ENCODE measurements at regions not wholly inside any gene's neighbourhood (a gene's known extent, or its start where the extent isn't known, plus 50 kb on each side); places are given as distances from the start of the nearest gene placed in this dataset.

DNA sequence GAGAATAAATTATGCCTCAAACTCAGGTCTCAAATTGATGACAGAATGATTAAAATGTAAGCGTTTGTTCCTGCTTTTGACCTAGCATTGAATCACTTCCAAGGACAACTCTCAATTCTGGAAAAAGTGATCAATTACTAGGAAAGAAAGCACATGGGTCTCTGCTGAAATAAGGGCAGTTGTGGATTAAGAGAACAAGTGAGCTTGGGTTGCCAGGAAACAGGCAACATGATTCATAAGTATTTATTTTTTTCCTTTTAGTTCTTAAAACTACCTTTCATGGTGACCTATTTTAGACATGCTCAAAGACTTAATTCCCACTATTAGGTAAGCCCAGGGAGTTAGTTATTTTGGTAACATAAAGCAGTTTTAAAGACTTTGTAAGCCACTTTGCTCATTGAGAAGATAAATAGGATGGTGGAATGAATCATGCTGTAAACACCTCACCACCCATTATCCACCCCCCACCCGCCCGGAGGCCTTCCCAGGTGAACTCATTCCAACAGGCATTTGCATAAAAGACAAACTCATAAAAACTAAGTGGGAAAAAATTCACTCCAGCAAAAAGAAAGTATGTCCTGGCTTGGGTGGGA is 728.3 kb downstream of the SORCS1 start:
- Mint-ChIP-seq H3K27me3 (ENCODE audit: low read depth) (no peaks in the 10 kb centered on the region), H3K4me1 (no peaks in the 10 kb centered on the region), H3K9me3 (peaks cover 13% of the 10 kb centered on the region), H3K36me3 (no peaks in the 10 kb centered on the region), H3K27ac (no peak overlapping the region), H3K4me3 (no peak overlapping the region)
- ATAC-seq (no peak), DNase-seq (ENCODE audit: low spot score) (no peak)
- TF ChIP-seq STAT6 (CRISPR knock-in tag; conservative IDR thresholded peaks at IDR 0.05; ENCODE audit: low read depth) (no peak), ZNF138 (CRISPR knock-in tag; conservative IDR thresholded peaks at IDR 0.05) (no peak), ZNF263 (CRISPR knock-in tag; IDR thresholded peaks at IDR 0.05; ENCODE audit: low read depth) (no peak), ZNF416 (CRISPR knock-in tag; IDR thresholded peaks at IDR 0.05) (no peak), ZNF396 (CRISPR knock-in tag; IDR thresholded peaks at IDR 0.05; ENCODE audit: borderline replicate concordance) (no peak)
- TF ChIP-seq, protein P1, sequence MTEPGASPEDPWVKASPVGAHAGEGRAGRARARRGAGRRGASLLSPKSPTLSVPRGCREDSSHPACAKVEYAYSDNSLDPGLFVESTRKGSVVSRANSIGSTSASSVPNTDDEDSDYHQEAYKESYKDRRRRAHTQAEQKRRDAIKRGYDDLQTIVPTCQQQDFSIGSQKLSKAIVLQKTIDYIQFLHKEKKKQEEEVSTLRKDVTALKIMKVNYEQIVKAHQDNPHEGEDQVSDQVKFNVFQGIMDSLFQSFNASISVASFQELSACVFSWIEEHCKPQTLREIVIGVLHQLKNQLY (CRISPR knock-in tag; IDR thresholded peaks at IDR 0.05): no peak
- TF ChIP-seq, protein P2, sequence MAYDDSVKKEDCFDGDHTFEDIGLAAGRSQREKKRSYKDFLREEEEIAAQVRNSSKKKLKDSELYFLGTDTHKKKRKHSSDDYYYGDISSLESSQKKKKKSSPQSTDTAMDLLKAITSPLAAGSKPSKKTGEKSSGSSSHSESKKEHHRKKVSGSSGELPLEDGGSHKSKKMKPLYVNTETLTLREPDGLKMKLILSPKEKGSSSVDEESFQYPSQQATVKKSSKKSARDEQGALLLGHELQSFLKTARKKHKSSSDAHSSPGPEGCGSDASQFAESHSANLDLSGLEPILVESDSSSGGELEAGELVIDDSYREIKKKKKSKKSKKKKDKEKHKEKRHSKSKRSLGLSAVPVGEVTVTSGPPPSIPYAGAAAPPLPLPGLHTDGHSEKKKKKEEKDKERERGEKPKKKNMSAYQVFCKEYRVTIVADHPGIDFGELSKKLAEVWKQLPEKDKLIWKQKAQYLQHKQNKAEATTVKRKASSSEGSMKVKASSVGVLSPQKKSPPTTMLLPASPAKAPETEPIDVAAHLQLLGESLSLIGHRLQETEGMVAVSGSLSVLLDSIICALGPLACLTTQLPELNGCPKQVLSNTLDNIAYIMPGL (CRISPR knock-in tag; IDR thresholded peaks at IDR 0.05): no peak
- ChIA-PET CTCF (no interaction called here), POLR2A (no interaction called here)

DNA sequence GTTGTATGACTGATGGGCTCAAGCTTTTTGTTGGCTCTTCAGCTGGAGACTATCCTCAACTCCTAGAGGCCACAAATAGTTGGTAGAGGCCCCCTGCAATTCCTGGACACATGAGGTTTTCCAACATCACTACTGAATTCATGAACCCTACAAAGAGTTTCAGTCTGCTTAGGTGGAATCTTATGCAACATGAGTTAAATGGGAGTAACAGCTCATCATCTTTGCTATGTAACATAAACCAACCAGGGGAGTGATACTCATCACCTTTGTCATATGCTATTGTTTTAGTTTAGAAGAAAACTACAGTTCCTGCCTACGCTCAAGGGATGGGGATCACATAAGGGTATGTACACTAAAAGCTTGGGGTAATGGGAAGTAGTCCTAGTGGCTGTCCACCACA is 729.4 kb downstream of the SORCS1 start:
- ChIA-PET CTCF (no interaction called here), POLR2A (no interaction called here)
- H3K27me3 Mint-ChIP-seq (ENCODE audit: low read depth): no peaks in the 10 kb centered on the region; the same call in 1 of the 2 replicates
- no peak for TF ChIP-seq GTF2I (CRISPR knock-in tag; conservative IDR thresholded peaks at IDR 0.05)
- TF ChIP-seq, protein P3, sequence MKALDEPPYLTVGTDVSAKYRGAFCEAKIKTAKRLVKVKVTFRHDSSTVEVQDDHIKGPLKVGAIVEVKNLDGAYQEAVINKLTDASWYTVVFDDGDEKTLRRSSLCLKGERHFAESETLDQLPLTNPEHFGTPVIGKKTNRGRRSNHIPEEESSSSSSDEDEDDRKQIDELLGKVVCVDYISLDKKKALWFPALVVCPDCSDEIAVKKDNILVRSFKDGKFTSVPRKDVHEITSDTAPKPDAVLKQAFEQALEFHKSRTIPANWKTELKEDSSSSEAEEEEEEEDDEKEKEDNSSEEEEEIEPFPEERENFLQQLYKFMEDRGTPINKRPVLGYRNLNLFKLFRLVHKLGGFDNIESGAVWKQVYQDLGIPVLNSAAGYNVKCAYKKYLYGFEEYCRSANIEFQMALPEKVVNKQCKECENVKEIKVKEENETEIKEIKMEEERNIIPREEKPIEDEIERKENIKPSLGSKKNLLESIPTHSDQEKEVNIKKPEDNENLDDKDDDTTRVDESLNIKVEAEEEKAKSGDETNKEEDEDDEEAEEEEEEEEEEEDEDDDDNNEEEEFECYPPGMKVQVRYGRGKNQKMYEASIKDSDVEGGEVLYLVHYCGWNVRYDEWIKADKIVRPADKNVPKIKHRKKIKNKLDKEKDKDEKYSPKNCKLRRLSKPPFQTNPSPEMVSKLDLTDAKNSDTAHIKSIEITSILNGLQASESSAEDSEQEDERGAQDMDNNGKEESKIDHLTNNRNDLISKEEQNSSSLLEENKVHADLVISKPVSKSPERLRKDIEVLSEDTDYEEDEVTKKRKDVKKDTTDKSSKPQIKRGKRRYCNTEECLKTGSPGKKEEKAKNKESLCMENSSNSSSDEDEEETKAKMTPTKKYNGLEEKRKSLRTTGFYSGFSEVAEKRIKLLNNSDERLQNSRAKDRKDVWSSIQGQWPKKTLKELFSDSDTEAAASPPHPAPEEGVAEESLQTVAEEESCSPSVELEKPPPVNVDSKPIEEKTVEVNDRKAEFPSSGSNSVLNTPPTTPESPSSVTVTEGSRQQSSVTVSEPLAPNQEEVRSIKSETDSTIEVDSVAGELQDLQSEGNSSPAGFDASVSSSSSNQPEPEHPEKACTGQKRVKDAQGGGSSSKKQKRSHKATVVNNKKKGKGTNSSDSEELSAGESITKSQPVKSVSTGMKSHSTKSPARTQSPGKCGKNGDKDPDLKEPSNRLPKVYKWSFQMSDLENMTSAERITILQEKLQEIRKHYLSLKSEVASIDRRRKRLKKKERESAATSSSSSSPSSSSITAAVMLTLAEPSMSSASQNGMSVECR (CRISPR knock-in tag; IDR thresholded peaks at IDR 0.05; ENCODE audit: borderline replicate concordance): no peak
- no peak for TF ChIP-seq FOXP4 (CRISPR knock-in tag; IDR thresholded peaks at IDR 0.05)
- ATAC-seq: no peak
- no peaks in the 10 kb centered on the region for H3K4me1 Mint-ChIP-seq
- no peak overlapping the region for H3K27ac Mint-ChIP-seq
- no peaks in the 10 kb centered on the region for H3K36me3 Mint-ChIP-seq
- H3K4me3 Mint-ChIP-seq: no peak overlapping the region
- no peak for DNase-seq (ENCODE audit: low spot score)
- peaks cover 13% of the 10 kb centered on the region for H3K9me3 Mint-ChIP-seq
